Muscle of arm (tissue), 1 donor: ENCODE measurements at regions not wholly inside any gene's neighbourhood (a gene's known extent, or its start where the extent isn't known, plus 50 kb on each side); places are given as distances from the start of the nearest gene placed in this dataset.

Experiments used
- DNase-seq: peaks from one replicate; pipeline ENCODE4 v3.0.0-alpha.2; 2013

DNA sequence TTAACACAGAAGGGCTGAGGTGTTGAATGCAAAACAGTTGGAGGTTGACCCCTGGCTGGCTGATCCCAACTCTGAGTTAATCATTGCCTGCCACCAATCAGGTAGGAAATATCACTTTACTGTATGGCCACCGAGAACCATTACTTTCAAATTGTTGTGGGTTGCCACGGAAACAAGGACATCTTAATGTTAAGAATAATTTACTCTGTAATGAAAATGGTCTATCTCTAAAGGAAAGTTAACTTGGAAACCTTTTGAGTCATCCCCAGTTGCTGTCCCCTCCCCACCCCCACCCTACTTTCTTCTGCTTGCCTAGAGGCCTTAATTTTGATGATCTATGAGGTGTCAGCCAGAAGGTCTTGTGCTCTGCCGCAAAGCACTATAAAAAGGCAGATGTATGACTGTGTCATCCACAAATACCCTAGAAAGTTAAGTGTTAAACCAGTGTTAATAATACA is 78.7 kb upstream of the SNRK start:
- DNase-seq: no peak

DNA sequence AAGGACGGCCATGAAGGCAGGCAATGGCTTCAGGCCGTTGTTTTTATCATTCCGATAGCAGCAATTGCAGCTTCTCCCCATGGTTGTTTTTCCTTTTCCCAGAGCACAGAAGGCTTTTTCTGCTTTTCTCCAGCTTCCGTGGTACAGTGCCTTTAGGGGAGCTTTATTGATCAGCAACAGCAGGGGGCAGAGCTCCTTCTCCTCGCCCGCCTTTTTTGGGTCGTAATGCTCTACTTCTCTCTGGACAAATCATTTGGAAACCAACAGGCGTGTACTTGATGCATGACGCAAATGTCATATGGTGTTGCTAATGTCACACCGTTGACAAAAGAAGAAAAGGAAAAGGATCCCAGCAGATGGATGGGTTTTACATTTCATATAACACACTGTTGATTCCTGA is 79.7 kb upstream of the SNRK start:
- DNase-seq: no peak

DNA sequence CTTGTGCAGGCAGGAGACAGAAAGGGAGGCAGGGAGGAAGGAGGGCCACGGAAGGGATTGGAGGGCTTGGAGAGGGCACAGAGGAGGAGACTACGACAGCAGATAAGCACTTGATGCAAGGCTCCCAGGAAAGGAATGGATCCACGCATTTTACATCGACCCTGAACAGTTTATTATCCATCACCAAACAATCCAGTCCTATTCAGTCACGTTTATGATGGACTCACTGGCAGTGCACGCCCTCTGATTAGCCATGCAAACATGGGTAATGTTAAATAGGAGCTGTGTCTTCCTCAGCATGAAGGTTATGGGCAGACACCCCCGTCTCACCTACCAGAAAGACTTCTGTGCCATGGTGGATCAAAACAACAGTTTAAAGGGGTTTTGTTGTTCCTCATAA is 80.2 kb upstream of the SNRK start:
- no peak for DNase-seq

- no peak for DNase-seq
Observed at GRCh38 chr3:43203022-43203421, 83.3 kb upstream of the SNRK start.

DNA sequence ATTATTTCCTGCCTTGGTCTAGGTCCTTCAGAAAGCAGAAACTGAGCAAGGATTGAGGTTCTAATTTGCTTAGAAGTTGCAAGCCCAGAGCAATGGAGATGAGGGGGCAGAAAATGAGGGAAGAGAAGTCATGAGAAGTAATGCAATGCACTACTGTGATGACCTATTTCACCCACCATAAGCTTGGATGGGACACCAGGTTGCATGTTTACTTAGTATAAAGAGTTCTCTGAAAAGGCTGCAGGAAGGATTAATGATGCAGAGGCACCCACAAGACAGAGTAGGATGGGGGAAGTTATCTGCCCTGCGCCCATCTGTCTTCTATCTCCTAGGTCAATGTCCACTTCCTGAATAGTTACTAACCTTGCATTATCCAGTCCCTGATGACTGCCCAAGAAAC is 84.8 kb upstream of the SNRK start:
- no peak for DNase-seq

DNA sequence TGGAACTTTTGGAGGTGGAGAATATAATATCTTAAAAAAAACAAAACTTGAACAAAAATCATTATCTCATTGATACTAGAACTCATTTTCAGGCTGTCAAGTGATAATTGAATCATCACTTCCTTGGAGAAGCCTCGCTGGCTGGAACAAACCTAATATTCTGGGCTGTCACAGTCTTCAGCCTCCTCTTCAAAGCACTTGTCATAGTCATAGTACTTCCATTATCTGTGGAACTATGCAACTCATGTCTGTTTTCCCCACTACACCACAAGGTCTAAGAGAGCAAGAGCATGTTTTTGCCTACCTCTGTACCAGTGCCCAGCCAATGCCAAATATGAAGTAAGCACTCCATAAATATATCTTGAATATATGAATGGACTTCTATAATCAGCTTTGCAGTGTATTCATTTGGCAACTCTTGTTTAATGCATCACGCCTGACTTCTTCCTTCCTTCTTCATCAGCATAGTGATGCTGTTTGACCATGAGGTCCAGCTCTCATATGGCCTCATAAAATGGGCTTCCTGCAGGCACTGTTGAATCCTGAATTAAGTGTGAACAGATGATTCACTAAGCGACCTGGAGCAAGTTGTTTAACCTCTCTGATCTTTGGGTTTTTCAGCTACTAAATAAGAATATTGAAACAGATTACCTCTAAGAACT is 86.6 kb upstream of the SNRK start:
- DNase-seq: no peak

- DNase-seq: no peak
Observed at GRCh38 chr3:43198791-43199644, 87.3 kb upstream of the SNRK start.

GRCh38 chr3:43198301-43198700 is 88.0 kb upstream of the SNRK start:
- DNase-seq: no peak

GRCh38 chr3:43197181-43197580 is 89.2 kb upstream of the SNRK start:
- DNase-seq: no peak

DNA sequence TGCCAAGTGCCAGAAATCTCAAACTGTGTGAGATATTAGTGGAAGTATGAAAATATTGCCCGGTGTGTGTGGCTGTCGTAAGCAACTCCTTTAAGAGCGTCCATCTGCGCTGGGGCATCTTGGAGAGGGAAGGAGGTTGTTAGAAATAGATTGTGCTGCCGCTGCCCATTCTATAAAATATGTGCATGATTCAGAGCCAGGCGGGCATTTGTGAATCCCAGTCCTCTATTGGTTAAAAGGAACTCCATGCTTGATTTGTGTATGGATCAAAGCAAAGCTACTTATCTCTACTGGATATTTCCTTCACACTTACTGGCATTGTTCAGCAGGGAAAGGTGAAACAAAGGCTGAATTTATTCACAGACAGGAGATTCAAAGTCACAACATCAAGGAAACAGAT is 89.6 kb upstream of the SNRK start:
- DNase-seq: no peak

DNA sequence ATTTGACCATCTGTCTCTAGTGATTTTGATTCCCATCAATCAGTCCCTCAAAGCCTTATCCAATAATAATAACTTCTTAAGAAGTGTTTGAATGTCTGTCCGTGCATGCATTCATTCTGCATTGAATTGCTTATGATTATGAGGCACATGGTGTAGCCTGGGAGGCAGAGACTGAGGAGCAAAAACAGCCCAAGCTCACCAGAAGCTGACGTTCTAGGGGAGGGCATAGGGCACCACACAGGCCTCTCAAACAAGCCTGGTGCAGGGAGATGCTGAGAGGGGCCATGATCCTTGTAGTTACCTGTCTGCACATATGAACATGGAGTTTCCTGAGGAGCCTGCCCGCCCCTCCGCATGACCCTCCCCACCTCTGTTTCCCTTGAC is 89.2 kb upstream of the POMGNT2 start:
- no peak for DNase-seq

DNA sequence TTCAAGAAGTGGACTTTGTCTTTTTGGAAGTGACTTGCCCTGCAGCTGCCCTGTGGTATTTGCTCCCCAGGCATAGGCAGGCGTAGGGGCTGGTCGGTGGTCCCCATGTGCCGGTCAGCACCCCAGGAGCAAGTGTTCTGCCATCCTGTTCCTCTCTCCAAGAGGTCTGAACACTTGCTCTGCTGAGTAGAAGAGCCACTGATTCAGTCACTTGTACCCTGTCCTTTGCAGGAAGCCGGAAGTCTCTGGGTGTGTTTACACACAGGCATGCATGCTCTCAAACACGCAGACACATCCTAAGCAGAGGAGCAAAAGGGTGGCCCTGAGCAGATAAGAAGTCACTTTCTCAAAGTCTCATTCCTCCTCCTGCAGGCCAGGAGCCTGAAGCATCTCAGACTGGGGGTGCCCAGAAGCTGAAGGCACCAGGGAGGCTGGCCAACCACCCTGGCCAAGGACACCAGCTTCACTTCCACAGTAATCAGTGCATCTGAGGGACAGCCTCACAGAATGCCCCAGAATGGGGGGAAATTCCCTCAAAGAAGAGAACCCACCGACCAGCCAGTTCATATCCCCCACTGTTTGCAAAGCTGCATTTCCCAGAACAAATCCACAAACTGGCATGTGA is 88.7 kb upstream of the POMGNT2 start:
- no peak for DNase-seq

DNA sequence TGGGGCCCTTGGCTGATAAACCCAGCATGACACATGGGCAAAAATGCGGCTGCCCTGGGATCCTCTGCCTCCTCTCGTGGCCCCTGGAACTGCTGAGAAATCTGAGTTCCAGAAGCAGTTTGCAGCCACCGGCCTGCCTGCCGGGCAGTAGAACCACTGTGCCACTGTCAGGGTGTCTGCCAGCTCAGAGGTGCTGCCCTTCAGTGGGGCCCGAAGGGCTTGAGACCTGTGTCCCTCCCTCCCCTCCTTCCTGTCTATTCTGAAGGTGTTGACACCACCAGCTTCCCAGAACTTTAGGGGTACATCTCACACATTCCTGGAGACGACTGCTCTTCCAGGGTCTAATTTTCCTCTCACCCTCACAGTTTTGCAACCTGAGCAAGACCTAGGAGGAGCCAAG is 88.2 kb upstream of the POMGNT2 start:
- no peak for DNase-seq

DNA sequence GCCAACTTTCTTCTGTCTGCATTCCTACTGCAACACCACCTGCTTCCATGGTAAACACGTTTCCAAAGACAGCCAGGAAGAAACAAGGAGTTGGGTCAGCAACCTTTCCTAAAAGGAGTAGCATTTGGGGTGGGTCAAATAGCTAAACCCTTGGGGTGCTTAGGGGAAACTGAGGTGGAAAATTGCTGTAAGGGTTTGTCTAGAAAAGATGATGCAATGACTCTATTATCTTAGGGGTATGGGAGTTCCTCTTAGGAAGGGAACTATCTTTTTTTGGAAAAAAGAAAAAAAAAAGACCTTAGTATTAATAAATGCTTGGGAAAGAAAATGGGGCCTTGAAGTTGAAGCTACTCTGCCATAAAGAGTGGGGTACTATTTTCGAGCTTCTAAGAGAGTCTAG is 86.1 kb upstream of the POMGNT2 start:
- no peak for DNase-seq

- no peak for DNase-seq
Observed at GRCh38 chr3:43191116-43191515, 85.2 kb upstream of the POMGNT2 start.

- no peak for DNase-seq
Observed at GRCh38 chr3:43190670-43191069, 84.8 kb upstream of the POMGNT2 start.

DNA sequence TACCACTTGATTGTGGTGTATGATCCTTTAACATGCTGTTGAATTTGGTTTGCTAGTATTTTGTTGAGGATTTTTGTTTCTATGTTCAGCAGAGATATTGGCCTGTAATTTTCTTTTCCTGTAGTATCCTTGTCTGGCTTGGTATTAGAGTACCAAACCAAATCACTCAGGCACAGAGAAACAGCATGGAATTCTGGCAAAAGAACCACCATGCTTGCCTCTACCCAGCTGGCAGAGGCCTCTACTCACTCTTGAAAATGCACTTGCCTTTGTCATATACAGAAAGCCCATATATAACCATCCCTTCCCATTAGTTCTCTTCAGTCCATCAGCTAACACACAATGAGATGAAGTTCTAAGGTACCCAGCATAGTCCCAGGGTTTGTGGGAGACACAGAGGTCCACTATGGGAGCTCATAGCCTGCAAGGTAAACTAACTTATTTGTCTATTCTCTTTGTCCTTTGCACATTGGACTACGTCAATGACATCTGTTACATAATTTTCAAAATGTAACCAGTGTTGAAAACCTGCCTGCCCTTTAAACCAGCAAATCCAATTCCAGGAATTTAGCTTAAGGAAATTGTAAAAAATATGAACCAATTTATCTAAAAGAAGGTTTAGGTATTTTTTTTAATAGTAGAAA is 82.1 kb upstream of the POMGNT2 start:
- no peak for DNase-seq

- DNase-seq: no peak
Observed at GRCh38 chr3:43185983-43186314, 80.1 kb upstream of the POMGNT2 start.

- DNase-seq: no peak
Observed at GRCh38 chr3:43185274-43185982, 79.5 kb upstream of the POMGNT2 start.

DNA sequence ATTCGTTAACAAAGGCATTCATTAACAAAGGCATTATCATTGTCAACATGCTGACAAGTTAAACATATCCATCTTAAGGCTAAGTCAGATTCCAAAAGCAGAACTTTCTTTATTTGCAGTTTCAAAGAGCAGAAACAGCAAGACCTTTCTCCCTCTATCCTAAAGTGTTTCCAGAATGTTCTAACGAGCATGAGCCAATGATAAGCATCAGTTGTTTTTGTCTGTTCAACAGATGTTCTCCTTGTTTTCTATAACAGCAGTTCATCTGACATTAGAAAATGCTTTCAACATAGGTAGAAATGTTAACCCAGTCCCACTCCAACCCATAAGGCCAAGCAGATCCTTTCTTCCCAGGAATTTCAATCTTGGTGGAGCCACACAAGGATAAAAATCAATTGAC is 77.6 kb upstream of the POMGNT2 start:
- DNase-seq: no peak

- DNase-seq: no peak
Observed at GRCh38 chr3:43181202-43181821, 75.4 kb upstream of the POMGNT2 start.

GRCh38 chr3:43180694-43181093 is 74.8 kb upstream of the POMGNT2 start:
- no peak for DNase-seq
